ENCODE measurements at regions not wholly inside any gene's neighbourhood (a gene's known extent, or its start where the extent isn't known, plus 50 kb on each side); places are given as distances from the start of the nearest gene placed in this dataset.

DNA sequence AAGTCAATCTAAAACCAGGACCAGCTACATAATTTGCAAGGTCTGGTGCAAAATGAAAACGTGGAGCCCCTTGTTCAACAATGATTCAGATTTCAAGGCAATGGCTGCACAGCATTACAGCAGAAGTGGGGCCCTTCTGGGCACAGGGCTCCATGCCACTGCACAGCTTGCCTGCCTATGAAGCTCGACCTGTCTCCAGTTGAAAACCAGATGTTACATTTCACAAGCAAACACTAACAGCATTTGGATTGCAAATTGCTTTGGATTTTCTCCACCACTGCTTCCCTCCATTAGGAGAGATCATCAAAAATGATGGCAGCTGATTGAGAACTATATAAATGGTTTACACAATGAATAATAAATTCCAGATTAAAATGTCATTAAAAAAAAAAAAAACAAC lies 551.4 kb upstream of the ZFHX3 start:
- Histone ChIP-seq H3K9me3 (ENCODE audit: severe bottlenecking) (no peaks in the 10 kb centered on the region), H3K4me3 (ENCODE audit: low read depth, low read length) (no peak overlapping the region), H3K36me3 (no peaks in the 10 kb centered on the region), H3K27me3 (ENCODE audit: insufficient read depth, low read depth, severe bottlenecking) (peaks cover 8% of the 10 kb centered on the region), H3K27ac (no peak overlapping the region)
- TF ChIP-seq, protein P1, sequence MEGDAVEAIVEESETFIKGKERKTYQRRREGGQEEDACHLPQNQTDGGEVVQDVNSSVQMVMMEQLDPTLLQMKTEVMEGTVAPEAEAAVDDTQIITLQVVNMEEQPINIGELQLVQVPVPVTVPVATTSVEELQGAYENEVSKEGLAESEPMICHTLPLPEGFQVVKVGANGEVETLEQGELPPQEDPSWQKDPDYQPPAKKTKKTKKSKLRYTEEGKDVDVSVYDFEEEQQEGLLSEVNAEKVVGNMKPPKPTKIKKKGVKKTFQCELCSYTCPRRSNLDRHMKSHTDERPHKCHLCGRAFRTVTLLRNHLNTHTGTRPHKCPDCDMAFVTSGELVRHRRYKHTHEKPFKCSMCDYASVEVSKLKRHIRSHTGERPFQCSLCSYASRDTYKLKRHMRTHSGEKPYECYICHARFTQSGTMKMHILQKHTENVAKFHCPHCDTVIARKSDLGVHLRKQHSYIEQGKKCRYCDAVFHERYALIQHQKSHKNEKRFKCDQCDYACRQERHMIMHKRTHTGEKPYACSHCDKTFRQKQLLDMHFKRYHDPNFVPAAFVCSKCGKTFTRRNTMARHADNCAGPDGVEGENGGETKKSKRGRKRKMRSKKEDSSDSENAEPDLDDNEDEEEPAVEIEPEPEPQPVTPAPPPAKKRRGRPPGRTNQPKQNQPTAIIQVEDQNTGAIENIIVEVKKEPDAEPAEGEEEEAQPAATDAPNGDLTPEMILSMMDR (IDR thresholded peaks at IDR 0.05; ENCODE audit: low read depth, low read length) = no peak
- no peak for DNase-seq

DNA sequence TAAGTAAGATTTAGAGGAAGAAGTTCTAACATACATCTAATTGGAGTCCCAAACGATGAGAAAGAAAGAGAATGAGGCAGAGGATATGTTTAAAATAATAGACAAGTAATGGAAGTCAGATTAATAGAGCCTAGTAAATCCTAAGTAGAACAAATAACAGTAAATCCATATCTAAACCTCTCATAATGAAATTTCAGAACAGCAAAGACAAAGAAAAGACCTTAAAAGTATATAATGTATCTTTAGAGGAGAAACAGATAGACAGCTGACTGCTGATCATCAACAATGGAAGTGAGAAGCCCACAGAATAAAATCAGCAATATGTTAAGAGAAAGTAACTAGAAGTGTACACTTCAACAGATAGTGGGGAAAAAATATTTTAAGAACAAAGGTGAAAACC lies 536.2 kb upstream of the ZFHX3 start:
- H3K4me3 ChIP-seq (ENCODE audit: low read depth, low read length) = no peak overlapping the region
- TF ChIP-seq, protein P1 (IDR thresholded peaks at IDR 0.05; ENCODE audit: low read depth, low read length) = no peak

DNA sequence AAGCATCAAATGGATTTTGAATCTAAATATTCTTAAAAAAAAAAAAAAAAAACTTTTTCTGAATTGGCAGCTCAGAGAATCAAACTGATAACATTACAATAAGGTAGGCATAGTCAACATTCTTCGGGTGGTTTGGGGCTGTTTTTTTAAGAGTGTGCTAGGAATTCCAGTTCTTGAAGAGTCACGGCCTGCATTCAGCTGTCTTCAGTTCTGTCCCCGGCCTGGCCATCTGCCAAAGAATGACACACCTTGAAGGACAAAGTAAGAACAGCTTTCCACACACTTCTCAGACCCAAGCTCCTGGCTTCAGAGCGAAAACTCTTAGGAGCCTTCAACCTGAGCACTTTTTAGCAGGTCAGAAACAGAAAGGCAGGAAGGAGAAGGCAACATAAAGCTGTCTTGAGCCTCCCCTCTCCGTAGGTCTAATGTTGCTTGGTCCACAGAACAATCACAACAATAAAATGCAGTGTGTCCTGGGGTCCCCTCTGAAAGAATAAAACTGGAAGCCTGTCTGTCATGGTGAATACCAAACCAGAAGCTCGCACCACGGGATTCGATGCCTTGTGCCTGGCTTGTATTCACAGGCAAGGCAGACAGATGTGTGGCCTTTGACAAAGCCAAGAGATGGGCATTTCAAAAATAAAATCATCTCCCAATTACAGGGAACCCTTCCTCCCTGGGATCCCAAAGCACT lies 524.4 kb upstream of the ZFHX3 start:
- Histone ChIP-seq H3K27ac (no peak overlapping the region), H3K36me3 (no peaks in the 10 kb centered on the region), H3K27me3 (ENCODE audit: insufficient read depth, low read depth, severe bottlenecking) (peaks cover 30% of the 10 kb centered on the region), H3K4me3 (ENCODE audit: low read depth, low read length) (no peak overlapping the region), H3K9me3 (ENCODE audit: severe bottlenecking) (no peaks in the 10 kb centered on the region)
- DNase-seq = peak; percentile 16
- TF ChIP-seq, protein P1 (IDR thresholded peaks at IDR 0.05; ENCODE audit: low read depth, low read length) = no peak

More for the DNA sequence above, 536.2 kb upstream of the ZFHX3 start:
- Histone ChIP-seq H3K27ac (no peak overlapping the region), H3K9me3 (ENCODE audit: severe bottlenecking) (peaks cover 4% of the 10 kb centered on the region), H3K27me3 (ENCODE audit: insufficient read depth, low read depth, severe bottlenecking) (no peaks in the 10 kb centered on the region), H3K36me3 (no peaks in the 10 kb centered on the region)
- no peak for DNase-seq

DNA sequence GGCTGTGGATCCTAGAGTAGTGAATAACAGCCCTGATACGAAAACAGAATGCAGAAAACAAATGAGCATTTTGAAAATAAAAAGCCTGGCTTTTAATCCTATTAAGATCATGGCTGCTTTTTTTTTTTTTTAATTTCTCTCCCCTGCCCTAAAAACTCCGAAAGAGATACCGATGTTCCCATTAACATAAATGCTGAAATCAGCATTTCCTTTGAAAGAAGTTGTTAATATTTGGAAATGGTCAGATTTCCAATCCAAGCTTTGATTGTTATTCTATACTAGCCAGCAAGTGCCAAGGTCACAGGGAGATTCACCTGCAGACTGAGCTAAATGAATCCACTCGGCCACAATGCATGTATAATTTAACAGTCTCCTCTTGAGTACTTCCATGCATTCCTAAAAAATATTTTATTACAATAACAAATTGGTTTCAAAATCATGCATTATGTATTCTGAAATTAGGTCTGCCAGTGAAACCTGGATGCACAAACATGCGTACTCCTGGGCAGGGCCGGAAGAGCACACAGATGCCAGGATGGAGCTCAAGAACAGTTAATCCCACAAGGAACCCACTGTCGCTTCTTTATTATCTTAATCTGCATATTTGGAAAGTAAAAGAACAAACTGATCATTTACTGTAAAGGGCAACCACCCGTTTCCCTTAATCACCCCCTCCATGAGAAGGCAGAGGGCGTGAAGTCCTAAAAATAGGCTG lies 521.5 kb upstream of the ZFHX3 start:
- DNase-seq = no peak
- peaks cover 30% of the 10 kb centered on the region for H3K27me3 ChIP-seq (ENCODE audit: insufficient read depth, low read depth, severe bottlenecking)
- TF ChIP-seq, protein P1 (IDR thresholded peaks at IDR 0.05; ENCODE audit: low read depth, low read length) = no peak
- no peaks in the 10 kb centered on the region for H3K36me3 ChIP-seq
- H3K4me3 ChIP-seq (ENCODE audit: low read depth, low read length) = no peak overlapping the region
- H3K27ac ChIP-seq = no peak overlapping the region
- H3K9me3 ChIP-seq (ENCODE audit: severe bottlenecking) = no peaks in the 10 kb centered on the region

DNA sequence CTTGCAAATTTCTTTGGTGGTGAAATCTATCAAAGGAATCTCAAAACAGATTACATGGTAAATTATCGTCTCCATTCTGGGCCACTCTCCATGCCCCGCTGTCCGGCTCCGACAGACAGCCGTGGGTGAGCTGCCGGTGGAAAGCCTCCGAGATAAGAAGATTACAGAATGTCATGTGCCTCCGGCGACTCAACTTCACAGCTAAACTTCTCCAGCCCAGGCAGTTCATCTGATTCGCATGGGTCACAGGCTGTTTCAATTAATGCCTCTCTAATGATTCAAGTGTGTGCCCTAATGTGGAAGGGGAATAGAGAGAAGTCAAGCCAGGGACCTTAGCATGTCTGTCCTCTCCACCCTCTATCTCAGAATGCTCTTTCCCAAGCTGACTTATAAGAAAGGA lies 520.8 kb upstream of the ZFHX3 start:
- peak; percentile 61 for DNase-seq
- Histone ChIP-seq H3K27me3 (ENCODE audit: insufficient read depth, low read depth, severe bottlenecking) (peaks cover 30% of the 10 kb centered on the region), H3K27ac (no peak overlapping the region), H3K4me3 (ENCODE audit: low read depth, low read length) (no peak overlapping the region), H3K9me3 (ENCODE audit: severe bottlenecking) (no peaks in the 10 kb centered on the region), H3K36me3 (no peaks in the 10 kb centered on the region)
- TF ChIP-seq, protein P1 (IDR thresholded peaks at IDR 0.05; ENCODE audit: low read depth, low read length) = no peak
